ENCODE measurements at regions not wholly inside any gene's neighbourhood (a gene's known extent, or its start where the extent isn't known, plus 50 kb on each side); places are given as distances from the start of the nearest gene placed in this dataset.

DNA sequence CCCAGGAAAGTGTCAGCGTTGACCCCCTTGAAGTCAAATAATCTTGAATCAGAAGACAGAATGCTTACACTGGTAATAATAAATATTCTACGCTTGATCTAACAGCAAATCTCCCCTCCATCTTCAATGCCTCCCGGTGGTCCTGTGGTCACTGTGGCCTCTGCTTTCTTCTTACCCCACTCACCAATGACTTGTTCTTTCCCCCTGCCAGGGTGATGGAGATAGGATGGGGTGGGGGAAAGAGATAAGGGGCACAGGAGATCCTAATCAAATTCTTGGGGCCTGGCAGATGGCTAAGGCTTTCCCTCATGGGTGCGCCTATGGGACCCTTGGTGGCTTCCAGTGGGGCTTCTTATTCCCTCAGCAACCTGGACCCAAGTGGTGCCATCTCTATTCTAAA, 152.6 kb upstream of the EGFLAM start:
- intact Hi-C loops (cut with micrococcal nuclease): no loop called here
- BruUV-seq (replicated peaks): no TSS peak
- CTCF ChIA-PET: no interaction called here
- DNase-seq (ENCODE audit: unreplicated experiment): no peak
- POLR2A ChIA-PET: no interaction called here
- H3K4me1 Mint-ChIP-seq (ENCODE audit: insufficient read depth, unreplicated experiment): no peaks in the 10 kb centered on the region
- H3K9me3 Mint-ChIP-seq (ENCODE audit: unreplicated experiment): no peaks in the 10 kb centered on the region
- H3K4me3 Mint-ChIP-seq (ENCODE audit: unreplicated experiment): no peak overlapping the region
- no peak overlapping the region for H3K27ac Mint-ChIP-seq (ENCODE audit: low read depth, unreplicated experiment)
- H3K27me3 Mint-ChIP-seq (ENCODE audit: insufficient read depth, unreplicated experiment): no peaks in the 10 kb centered on the region
- H3K36me3 Mint-ChIP-seq (ENCODE audit: insufficient read depth, unreplicated experiment): no peaks in the 10 kb centered on the region
- TF ChIP-seq, protein P1, sequence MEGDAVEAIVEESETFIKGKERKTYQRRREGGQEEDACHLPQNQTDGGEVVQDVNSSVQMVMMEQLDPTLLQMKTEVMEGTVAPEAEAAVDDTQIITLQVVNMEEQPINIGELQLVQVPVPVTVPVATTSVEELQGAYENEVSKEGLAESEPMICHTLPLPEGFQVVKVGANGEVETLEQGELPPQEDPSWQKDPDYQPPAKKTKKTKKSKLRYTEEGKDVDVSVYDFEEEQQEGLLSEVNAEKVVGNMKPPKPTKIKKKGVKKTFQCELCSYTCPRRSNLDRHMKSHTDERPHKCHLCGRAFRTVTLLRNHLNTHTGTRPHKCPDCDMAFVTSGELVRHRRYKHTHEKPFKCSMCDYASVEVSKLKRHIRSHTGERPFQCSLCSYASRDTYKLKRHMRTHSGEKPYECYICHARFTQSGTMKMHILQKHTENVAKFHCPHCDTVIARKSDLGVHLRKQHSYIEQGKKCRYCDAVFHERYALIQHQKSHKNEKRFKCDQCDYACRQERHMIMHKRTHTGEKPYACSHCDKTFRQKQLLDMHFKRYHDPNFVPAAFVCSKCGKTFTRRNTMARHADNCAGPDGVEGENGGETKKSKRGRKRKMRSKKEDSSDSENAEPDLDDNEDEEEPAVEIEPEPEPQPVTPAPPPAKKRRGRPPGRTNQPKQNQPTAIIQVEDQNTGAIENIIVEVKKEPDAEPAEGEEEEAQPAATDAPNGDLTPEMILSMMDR (IDR thresholded peaks at IDR 0.05; ENCODE audit: unreplicated experiment): no peak

GRCh38 chr5:38105231-38105570, 153.2 kb upstream of the EGFLAM start:
- POLR2A ChIA-PET: no interaction called here
- Mint-ChIP-seq H3K27me3 (ENCODE audit: insufficient read depth, unreplicated experiment) (no peaks in the 10 kb centered on the region), H3K27ac (ENCODE audit: low read depth, unreplicated experiment) (no peak overlapping the region), H3K36me3 (ENCODE audit: insufficient read depth, unreplicated experiment) (no peaks in the 10 kb centered on the region), H3K9me3 (ENCODE audit: unreplicated experiment) (no peaks in the 10 kb centered on the region), H3K4me1 (ENCODE audit: insufficient read depth, unreplicated experiment) (no peaks in the 10 kb centered on the region), H3K4me3 (ENCODE audit: unreplicated experiment) (no peak overlapping the region)
- no peak for DNase-seq (ENCODE audit: unreplicated experiment)
- intact Hi-C loops (cut with micrococcal nuclease): no loop called here
- BruUV-seq (replicated peaks): no TSS peak
- CTCF ChIA-PET: no interaction called here
- TF ChIP-seq, protein P1 (IDR thresholded peaks at IDR 0.05; ENCODE audit: unreplicated experiment): no peak

DNA sequence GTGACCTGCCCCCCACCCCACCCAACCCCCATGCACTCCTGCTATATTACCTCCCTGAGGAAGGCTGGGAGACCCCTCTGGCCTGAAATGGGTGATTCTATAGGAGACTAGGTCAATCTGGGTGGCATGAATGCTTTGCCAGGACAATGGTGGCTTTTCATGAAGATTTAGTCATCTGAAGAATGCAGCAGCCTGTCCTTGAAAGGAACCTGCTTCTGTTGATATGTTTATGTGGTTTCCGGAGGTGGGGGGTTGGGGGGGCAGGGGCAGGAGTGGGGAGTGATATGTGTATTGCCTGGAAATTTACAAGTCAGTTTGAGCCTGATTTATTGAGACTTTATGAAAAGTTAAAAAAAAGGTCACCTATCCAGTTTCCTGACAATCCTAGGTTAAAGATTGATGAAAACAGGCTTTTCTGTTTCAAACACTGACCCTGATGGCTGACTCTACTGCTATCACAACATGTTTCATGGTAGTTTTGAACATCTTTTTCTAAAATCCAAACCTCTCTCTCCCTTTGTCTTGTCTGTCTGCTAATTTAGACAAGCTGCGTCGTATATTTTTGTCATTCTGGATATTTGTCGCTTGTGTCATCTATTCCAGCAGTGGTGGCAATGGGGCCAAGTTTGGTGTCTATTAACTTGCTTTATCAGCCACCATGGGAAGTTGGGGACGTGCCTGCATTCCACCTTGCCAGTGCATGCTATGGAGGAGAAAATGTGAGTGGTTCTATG, 153.7 kb upstream of the EGFLAM start:
- ChIA-PET POLR2A (no interaction called here), CTCF (interaction anchor here (0.7 kb wide), 1 partner anchor 726 kb away, joined by 3 read pairs; the partner anchor contains the start of gene WDR70)
- BruUV-seq (replicated peaks): no TSS peak
- TF ChIP-seq, protein P1 (IDR thresholded peaks at IDR 0.05; ENCODE audit: unreplicated experiment): no peak
- H3K27ac Mint-ChIP-seq (ENCODE audit: low read depth, unreplicated experiment): no peak overlapping the region
- no peaks in the 10 kb centered on the region for H3K9me3 Mint-ChIP-seq (ENCODE audit: unreplicated experiment)
- intact Hi-C loops (cut with micrococcal nuclease): no loop called here
- H3K4me1 Mint-ChIP-seq (ENCODE audit: insufficient read depth, unreplicated experiment): no peaks in the 10 kb centered on the region
- no peak for DNase-seq (ENCODE audit: unreplicated experiment)
- H3K4me3 Mint-ChIP-seq (ENCODE audit: unreplicated experiment): no peak overlapping the region
- no peaks in the 10 kb centered on the region for H3K36me3 Mint-ChIP-seq (ENCODE audit: insufficient read depth, unreplicated experiment)
- no peaks in the 10 kb centered on the region for H3K27me3 Mint-ChIP-seq (ENCODE audit: insufficient read depth, unreplicated experiment)

GRCh38 chr5:38101897-38102296, 156.5 kb upstream of the EGFLAM start:
- no peaks in the 10 kb centered on the region for H3K9me3 Mint-ChIP-seq (ENCODE audit: unreplicated experiment)
- intact Hi-C loops (cut with micrococcal nuclease): no loop called here
- H3K4me1 Mint-ChIP-seq (ENCODE audit: insufficient read depth, unreplicated experiment): no peaks in the 10 kb centered on the region
- no peak overlapping the region for H3K4me3 Mint-ChIP-seq (ENCODE audit: unreplicated experiment)
- H3K27ac Mint-ChIP-seq (ENCODE audit: low read depth, unreplicated experiment): no peak overlapping the region
- ChIA-PET POLR2A (no interaction called here), CTCF (no interaction called here)
- BruUV-seq (replicated peaks): no TSS peak
- H3K36me3 Mint-ChIP-seq (ENCODE audit: insufficient read depth, unreplicated experiment): no peaks in the 10 kb centered on the region
- H3K27me3 Mint-ChIP-seq (ENCODE audit: insufficient read depth, unreplicated experiment): no peaks in the 10 kb centered on the region
- DNase-seq (ENCODE audit: unreplicated experiment): no peak
- TF ChIP-seq, protein P1 (IDR thresholded peaks at IDR 0.05; ENCODE audit: unreplicated experiment): no peak
